NCI-H82 treated with DMSO at 0.1 percent for 48 hours (cell line): ENCODE measurements at regions not wholly inside any gene's neighbourhood (a gene's known extent, or its start where the extent isn't known, plus 50 kb on each side); places are given as distances from the start of the nearest gene placed in this dataset.

Experiments used
- DNase-seq: peaks from one replicate; lab custom pipeline; 2025; ENCODE audit not compliant: unreplicated experiment; lab: John Stamatoyannopoulos, UW

DNA sequence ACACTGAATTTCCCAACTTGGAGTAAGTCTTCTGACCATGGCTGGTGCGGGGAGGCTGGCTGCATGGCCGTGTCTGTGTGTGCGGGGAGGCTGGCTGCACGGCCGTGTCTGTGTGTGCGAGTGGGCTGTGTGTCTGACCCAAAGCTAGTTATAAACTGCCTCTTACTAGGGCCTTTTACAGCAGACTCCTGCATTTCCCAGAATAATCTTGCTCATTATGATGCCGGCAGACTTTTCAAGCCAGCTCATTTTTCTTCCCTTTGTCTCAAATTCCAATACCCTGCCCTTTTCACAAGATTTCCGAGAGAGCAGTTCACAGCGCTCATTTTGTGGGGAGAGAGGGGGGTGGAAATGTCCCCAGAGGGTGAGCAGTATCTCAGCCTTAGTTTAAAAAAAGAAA lies 470.7 kb upstream of the BRINP1 start:
- no peak for DNase-seq

DNA sequence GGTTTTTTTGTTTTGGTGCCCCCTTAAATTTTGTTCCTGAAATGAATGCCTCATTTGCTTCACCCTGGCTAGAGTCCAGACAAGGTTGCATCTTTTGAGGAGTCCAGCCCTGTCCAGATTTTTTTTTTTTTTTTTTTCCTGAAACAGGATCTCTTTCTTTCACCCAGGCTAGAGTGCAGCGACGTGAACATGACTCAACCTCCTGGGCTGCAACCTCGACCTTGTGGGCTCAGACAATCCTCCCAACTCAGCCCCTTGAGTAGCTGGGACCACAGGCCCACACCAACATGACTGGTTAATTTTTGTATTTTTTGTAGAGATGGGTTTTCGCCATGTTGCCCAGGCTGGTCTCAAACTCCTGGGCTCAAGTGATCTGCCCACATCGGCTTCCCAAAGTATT lies 469.0 kb upstream of the BRINP1 start:
- DNase-seq = no peak

DNA sequence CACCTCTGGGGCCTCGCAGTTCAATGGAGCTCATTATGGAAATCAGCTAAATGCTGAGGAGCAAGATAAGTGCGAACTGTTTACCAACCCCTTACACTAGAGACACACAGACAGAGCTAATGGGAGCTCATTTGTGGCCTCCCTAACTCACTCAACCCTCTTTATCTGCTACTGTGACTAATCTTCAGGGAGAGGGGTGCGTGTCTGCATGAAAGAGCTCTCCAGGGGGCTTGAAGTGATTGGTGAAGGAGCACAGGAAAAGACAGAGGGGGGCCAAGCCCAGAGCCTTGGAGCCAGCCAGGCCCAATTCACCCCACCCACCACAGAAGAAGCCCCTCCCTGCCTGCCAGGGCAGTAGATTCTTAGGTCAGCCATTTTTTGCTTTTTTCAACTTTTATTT lies 466.8 kb upstream of the BRINP1 start:
- no peak for DNase-seq

- no peak for DNase-seq
Observed at GRCh38 chr9:119834064-119834620, 464.9 kb upstream of the BRINP1 start.

DNA sequence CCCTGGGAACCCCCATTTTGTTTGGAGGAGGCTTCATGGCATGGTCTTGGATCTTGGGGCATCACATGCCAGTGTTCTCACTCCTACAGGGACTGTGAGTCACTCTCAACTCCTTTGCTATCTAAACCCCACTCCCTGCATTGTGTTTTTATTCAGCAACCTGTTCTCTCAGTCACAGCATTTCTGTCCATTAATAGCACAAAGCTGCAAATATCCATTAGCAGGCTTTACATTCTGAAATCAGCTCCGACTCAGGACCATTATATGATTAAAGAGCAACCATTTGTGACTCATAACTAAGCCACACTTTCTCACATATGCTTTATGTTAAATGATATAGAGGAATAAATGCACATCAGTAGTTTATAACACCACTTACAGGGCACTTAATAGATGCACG lies 462.1 kb upstream of the BRINP1 start:
- DNase-seq = no peak

GRCh38 chr9:119829748-119830147 lies 460.5 kb upstream of the BRINP1 start:
- DNase-seq = no peak

GRCh38 chr9:119829186-119829585 lies 460.0 kb upstream of the BRINP1 start:
- DNase-seq = no peak

GRCh38 chr9:119827526-119827925 lies 458.3 kb upstream of the BRINP1 start:
- DNase-seq = no peak

DNA sequence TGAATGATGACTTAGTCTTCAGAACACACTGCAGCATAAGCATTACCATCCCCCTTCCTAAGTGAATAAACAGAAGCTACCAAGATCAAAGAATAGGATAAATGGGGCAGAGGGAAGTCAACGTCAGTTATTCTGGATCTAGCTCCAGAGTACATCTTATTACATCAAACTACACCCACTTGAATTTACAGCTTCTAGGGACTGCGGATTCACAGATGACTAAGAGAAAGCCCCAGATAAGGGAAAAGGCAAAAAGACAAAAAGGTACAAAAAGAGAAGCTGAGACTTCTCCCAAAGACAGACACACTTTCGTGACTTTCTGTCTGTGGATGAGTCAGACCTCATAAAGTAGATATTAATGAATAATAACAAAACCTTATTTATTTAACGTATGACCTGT lies 457.9 kb upstream of the BRINP1 start:
- DNase-seq = no peak

- no peak for DNase-seq
Observed at GRCh38 chr9:119818726-119819435, 449.6 kb upstream of the BRINP1 start.

GRCh38 chr9:119810645-119811429 lies 441.6 kb upstream of the BRINP1 start:
- DNase-seq = no peak

GRCh38 chr9:119803679-119804078 lies 434.4 kb upstream of the BRINP1 start:
- no peak for DNase-seq

DNA sequence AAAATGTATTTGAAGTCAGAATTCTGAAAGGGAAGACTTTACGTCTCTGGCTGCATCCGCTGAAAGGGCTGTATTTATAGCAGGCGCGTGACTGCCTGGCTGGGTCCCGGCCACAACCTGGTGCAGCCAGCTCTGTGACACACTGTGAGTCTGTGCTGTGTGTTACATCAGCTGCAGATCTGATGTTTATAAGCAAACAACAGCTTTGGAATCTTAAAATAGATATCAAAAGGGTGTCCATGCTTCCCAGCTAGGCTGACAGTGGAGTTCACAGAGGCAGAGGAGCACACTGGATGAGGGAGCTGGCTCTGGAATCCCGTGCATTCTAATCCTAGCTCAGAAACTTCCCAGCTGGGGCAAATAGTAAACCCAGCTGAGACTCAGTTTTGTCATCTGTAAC lies 433.4 kb upstream of the BRINP1 start:
- no peak for DNase-seq

DNA sequence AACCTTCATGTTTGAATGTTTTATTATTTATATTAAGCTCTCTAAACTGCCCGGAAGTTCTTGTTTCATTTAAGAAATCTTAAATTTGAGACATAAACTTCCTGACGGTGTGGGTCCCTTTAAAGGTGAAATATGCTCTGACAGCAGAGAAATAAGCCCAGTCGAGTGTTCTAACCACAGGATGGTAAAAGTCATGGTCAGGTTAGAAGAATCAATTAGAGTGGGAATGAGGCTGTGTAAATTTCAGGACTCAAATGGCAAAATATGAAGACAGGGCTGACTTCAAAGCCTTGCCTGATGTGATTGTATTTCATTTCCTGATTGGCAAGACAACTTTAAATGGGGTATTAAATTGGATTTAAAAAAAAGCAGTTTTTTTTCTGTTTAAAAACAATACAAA lies 432.9 kb upstream of the BRINP1 start:
- no peak for DNase-seq

DNA sequence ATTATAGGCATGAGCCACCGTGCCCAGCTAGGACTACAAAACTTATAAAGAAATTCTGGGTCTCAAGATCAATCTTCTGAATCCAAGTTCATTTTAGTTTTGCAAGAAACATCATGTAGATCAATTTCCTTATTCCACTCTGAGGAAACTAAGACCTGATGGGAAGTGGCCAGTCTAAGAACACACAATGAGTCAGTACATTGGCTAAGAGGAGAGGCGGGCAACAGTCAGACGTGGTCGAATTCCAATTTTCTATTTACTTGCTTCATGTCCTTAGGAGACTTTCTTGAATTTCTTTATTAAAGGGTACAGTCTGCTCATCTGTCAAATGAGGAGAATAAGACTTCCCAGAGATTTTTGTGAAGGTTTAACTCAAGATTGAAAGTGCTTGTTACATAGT lies 432.1 kb upstream of the BRINP1 start:
- DNase-seq = no peak

DNA sequence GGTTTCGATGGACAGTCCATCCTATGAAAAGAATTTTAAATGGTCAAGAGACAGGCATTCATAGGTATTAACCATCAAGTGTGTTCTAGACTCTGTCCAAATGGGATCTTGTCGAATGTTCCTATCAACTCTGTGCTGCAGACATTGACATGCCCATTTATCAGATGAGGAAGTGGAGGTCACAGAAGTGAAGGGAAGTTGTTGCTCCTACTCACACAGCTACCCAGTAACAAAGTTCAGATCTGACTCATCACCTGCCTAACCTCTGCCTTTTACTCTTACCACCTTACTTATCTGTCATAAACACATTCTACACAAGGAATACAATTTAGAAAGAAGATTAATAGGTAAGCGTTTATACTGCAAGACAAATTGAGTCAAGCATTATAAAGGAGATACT lies 426.2 kb upstream of the BRINP1 start:
- DNase-seq = no peak

DNA sequence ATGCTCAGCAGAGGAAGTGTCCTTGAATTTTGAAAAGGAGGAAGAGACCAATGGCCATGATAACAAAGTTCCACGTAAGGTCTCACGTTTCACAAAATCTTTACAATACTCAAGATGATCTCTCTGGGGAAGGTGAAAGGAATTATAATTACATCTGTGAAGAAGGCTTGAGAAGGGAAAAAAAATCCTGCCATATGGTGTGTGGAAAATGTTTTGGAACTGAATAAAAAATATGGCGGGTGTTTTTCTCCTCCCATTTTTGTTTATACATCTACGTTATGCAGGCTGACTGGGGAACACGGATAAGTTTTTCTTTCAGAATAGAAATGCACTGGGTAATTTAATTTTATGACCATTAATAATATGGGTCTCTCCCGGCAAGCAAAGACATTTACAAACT lies 425.6 kb upstream of the BRINP1 start:
- DNase-seq = peak; percentile 65

DNA sequence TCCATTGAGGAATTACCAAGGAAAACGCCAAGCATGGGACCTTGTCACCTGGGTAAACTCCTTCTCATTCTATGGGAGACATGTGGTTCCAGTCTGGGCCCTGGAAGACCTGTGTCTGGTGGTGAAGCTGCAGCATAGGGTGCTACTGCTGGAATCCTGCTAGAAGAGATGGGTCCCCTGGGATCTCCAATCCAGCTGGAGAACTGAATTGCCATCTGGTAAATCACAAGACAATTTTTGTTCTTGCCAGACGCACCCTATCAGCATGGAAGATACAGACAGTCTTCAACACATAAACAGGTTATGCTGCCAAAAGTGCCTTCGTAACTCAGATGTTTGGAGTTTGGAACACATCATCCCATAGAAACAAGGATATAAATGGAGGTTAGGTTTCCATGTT lies 424.0 kb upstream of the BRINP1 start:
- DNase-seq = no peak

DNA sequence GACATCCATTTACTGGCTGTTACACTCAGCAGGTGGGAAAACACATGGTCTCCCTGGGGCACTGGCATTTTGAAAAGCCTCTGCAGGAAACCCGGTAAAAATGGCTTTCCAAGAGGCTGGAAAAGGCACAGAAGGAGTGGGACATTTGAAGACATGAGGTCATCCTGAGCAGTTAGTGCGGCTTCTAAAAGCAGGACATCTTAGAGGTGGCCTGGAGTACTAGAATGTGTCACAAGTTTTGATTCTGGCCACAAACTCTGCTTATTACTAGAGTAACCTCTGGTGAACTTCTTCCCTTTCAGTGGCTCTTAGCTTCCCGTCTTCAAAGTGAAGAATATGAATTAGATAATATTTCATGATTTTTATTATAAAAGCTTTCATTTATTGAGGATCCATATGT lies 423.0 kb upstream of the BRINP1 start:
- no peak for DNase-seq

GRCh38 chr9:119789987-119790386 lies 420.8 kb upstream of the BRINP1 start:
- no peak for DNase-seq

GRCh38 chr9:119788921-119789320 lies 419.7 kb upstream of the BRINP1 start:
- no peak for DNase-seq

DNA sequence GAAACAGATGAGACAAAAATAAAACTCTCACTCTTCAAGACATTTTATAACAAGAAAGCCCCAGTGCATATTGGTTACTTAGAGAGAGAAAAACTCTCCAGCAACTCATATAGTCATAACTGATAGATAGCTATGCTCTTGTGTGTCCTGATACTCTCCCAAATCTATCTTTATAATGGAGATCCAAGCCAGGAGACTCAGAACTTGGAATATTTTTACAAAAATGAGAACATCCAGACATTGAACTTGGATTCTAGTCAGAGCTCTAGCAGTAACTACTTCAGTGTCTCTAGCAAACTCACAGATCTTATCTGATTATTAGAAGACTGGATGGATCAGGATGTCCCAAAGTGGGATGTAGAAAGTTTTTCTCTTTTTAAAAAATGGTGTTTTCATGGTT lies 412.7 kb upstream of the BRINP1 start:
- DNase-seq = no peak
